Posterior cingulate gyrus (tissue), 11 donors: ENCODE measurements at regions not wholly inside any gene's neighbourhood (a gene's known extent, or its start where the extent isn't known, plus 50 kb on each side); places are given as distances from the start of the nearest gene placed in this dataset.
"Not testable (repeated sequence)": the region's sequence is repeated elsewhere in the genome, so short reads cannot be mapped to it uniquely, and the experiment has no call there.

Source experiments
- DNase-seq, 10 donors: peaks; one replicate each; pipeline versions ENCODE4 v3.0.0 to v3.0.0-alpha.2; 2020 to 2021; ENCODE audit warnings: mixed read lengths in 3 of 10
- intact Hi-C: fragments of 100-400 bp; cut with DNase I; formaldehyde crosslinking; loops from one replicate; pipeline ENCODE4 v1.15.1; 2023

GRCh38 chr14:46451800-46452199 is 199.8 kb downstream of the RPL10L start:
- DNase-seq = no peak
- intact Hi-C loops = no loop called here

- DNase-seq = no peak
- intact Hi-C loops = no loop called here
These were observed 206.9 kb downstream of the RPL10L start for GRCh38 chr14:46444666-46445065.

GRCh38 chr14:46433381-46433780 is 218.2 kb downstream of the RPL10L start:
- DNase-seq = no peak
- intact Hi-C loops = no loop called here

GRCh38 chr14:46432516-46432915 is 219.1 kb downstream of the RPL10L start:
- intact Hi-C loops = no loop called here
- DNase-seq = no peak

GRCh38 chr14:46417066-46417465 is 234.5 kb downstream of the RPL10L start:
- no peak for DNase-seq
- intact Hi-C loops = no loop called here

GRCh38 chr14:46404865-46405811 is 246.4 kb downstream of the RPL10L start:
- intact Hi-C loops = no loop called here
- no peak for DNase-seq

GRCh38 chr14:46402001-46402690 is 249.4 kb downstream of the RPL10L start:
- intact Hi-C loops, DNase-seq: not testable (repeated sequence)

GRCh38 chr14:46401066-46401465 is 250.5 kb downstream of the RPL10L start:
- DNase-seq = no peak
- intact Hi-C loops = no loop called here

GRCh38 chr14:46399049-46399448 is 252.5 kb downstream of the RPL10L start:
- intact Hi-C loops = no loop called here

GRCh38 chr14:46384611-46385010 is 267.0 kb downstream of the RPL10L start:
- intact Hi-C loops = no loop called here
- DNase-seq = no peak

More at GRCh38 chr14:46399049-46399448, 252.5 kb downstream of the RPL10L start:
- DNase-seq = no peak

GRCh38 chr14:46381674-46382073 is 269.9 kb downstream of the RPL10L start:
- DNase-seq = no peak
- intact Hi-C loops = no loop called here

GRCh38 chr14:46378248-46378647 is 273.3 kb downstream of the RPL10L start:
- no peak for DNase-seq
- intact Hi-C loops = no loop called here

- no peak for DNase-seq
- intact Hi-C loops = no loop called here
These were observed 274.3 kb downstream of the RPL10L start for GRCh38 chr14:46377305-46377704.

- no peak for DNase-seq
- intact Hi-C loops = no loop called here
These were observed 282.2 kb downstream of the RPL10L start for GRCh38 chr14:46369391-46369790.

- DNase-seq = peak in 7 of 10 donors; percentile 15 to 87 (median 45)
- intact Hi-C loops = no loop called here
These were observed 283.3 kb downstream of the RPL10L start for GRCh38 chr14:46368275-46368674.

GRCh38 chr14:46352844-46353243 is 298.7 kb downstream of the RPL10L start:
- intact Hi-C loops = no loop called here

GRCh38 chr14:46344327-46344937 is 307.1 kb downstream of the RPL10L start:
- DNase-seq = no peak
- intact Hi-C loops = no loop called here

More at GRCh38 chr14:46352844-46353243, 298.7 kb downstream of the RPL10L start:
- no peak for DNase-seq

GRCh38 chr14:46325777-46326176 is 325.8 kb downstream of the RPL10L start:
- DNase-seq = no peak
- intact Hi-C loops = no loop called here

GRCh38 chr14:46325157-46325556 is 326.4 kb downstream of the RPL10L start:
- peak in 1 of 10 donors; percentile 24 for DNase-seq
- intact Hi-C loops = no loop called here

- DNase-seq = no peak
These were observed 328.2 kb downstream of the RPL10L start for GRCh38 chr14:46323404-46323762.

GRCh38 chr14:46322730-46323403 is 328.7 kb downstream of the RPL10L start:
- intact Hi-C loops = no loop called here
- no peak for DNase-seq

More at GRCh38 chr14:46323404-46323762, 328.2 kb downstream of the RPL10L start:
- intact Hi-C loops = no loop called here
